H9 (cell line): ENCODE measurements at regions not wholly inside any gene's neighbourhood (a gene's known extent, or its start where the extent isn't known, plus 50 kb on each side); places are given as distances from the start of the nearest gene placed in this dataset.

Source experiments
- DNase-seq: peaks from one replicate; pipeline ENCODE4 v3.0.0-alpha.2; 2017
- H2AFZ ChIP-seq: one replicate; pipeline ENCODE4 v1.6.1; 2013; ENCODE audit warnings: mild to moderate bottlenecking, low read length, control low read depth, moderate library complexity
- H2AK5ac ChIP-seq: 2 replicates; pipeline ENCODE4 v1.6.1; 2013; ENCODE audit warnings: low read length, control low read depth, mixed read lengths; ENCODE audit not compliant: insufficient read length
- H2BK120ac ChIP-seq: one replicate; pipeline ENCODE4 v1.6.1; 2013; ENCODE audit warnings: low read depth, mild to moderate bottlenecking, low read length, control low read depth, inconsistent platforms; ENCODE audit not compliant: poor library complexity, severe bottlenecking
- H2BK12ac ChIP-seq: 2 replicates; pipeline ENCODE4 v1.6.1; 2013; ENCODE audit warnings: low read length, control low read depth, mixed read lengths, low read depth; ENCODE audit not compliant: insufficient read length
- H2BK15ac ChIP-seq: 2 replicates; pipeline ENCODE4 v1.6.1; 2013; ENCODE audit warnings: low read depth, low read length, control low read depth
- H2BK20ac ChIP-seq: one replicate; pipeline ENCODE4 v1.6.1; 2013; ENCODE audit warnings: low read depth, mild to moderate bottlenecking, low read length, control low read depth, inconsistent platforms; ENCODE audit not compliant: poor library complexity, severe bottlenecking
- H2BK5ac ChIP-seq: 2 replicates; pipeline ENCODE4 v1.6.1; 2013; ENCODE audit warnings: low read length, control low read depth, mixed read lengths; ENCODE audit not compliant: insufficient read length
- H3K14ac ChIP-seq: 2 replicates; pipeline ENCODE4 v1.6.1; 2013; ENCODE audit warnings: low read length, control low read depth; ENCODE audit not compliant: insufficient read depth
- H3K18ac ChIP-seq: 2 replicates; pipeline ENCODE4 v1.6.1; 2013; ENCODE audit warnings: low read depth, mild to moderate bottlenecking, mixed read lengths, low read length, control low read depth; ENCODE audit not compliant: insufficient read length
- H3K23ac ChIP-seq: 2 replicates; pipeline ENCODE4 v1.6.1; 2013; ENCODE audit warnings: low read length, control low read depth, mixed read lengths, low read depth; ENCODE audit not compliant: insufficient read length
- H3K23me2 ChIP-seq: 2 replicates; pipeline ENCODE4 v1.6.1; 2013; ENCODE audit warnings: low read depth, mild to moderate bottlenecking, mixed read lengths, low read length, control low read depth; ENCODE audit not compliant: insufficient read length, poor library complexity, severe bottlenecking
- H3K27ac ChIP-seq: 2 replicates; pipeline ENCODE4 v1.5.1; 2013; ENCODE audit warnings: low read length, control low read depth, mixed read lengths, low read depth; ENCODE audit not compliant: insufficient read length
- H3K27me3 ChIP-seq: 2 replicates; pipeline ENCODE4 v1.6.1; 2013; ENCODE audit warnings: low read length, control low read depth, inconsistent platforms; ENCODE audit not compliant: insufficient read depth
- H3K4ac ChIP-seq: 2 replicates; pipeline ENCODE4 v1.6.1; 2013; ENCODE audit warnings: low read depth, mild to moderate bottlenecking, control low read depth, inconsistent platforms, low read length, moderate library complexity
- H3K4me1 ChIP-seq: 2 replicates; pipeline ENCODE4 v1.6.1; 2013; ENCODE audit warnings: low read length, control low read depth, inconsistent platforms; ENCODE audit not compliant: insufficient read depth
- H3K4me2 ChIP-seq: 2 replicates; pipeline ENCODE4 v1.6.1; 2013; ENCODE audit warnings: low read length, control low read depth, mixed read lengths; ENCODE audit not compliant: insufficient read length, insufficient read depth
- H3K56ac ChIP-seq: 2 replicates; pipeline ENCODE4 v1.6.1; 2013; ENCODE audit warnings: low read depth, mild to moderate bottlenecking, mixed read lengths, low read length, control low read depth; ENCODE audit not compliant: insufficient read length
- H3K79me1 ChIP-seq: 2 replicates; pipeline ENCODE4 v1.6.1; 2013; ENCODE audit warnings: low read depth, mild to moderate bottlenecking, moderate library complexity, low read length, control low read depth, inconsistent platforms; ENCODE audit not compliant: insufficient read depth, poor library complexity, severe bottlenecking
- H3K79me2 ChIP-seq: 2 replicates; pipeline ENCODE4 v1.6.1; 2013; ENCODE audit warnings: low read length, control low read depth, inconsistent platforms; ENCODE audit not compliant: insufficient read depth
- H3K9ac ChIP-seq: 2 replicates; pipeline ENCODE4 v1.6.1; 2013; ENCODE audit warnings: low read length, control low read depth, mixed read lengths; ENCODE audit not compliant: insufficient read length; ENCODE audit errors: extremely low read depth
- H3K9me3 ChIP-seq: one replicate; pipeline ENCODE4 v1.6.1; 2013; ENCODE audit warnings: low read depth, low read length, inconsistent platforms; ENCODE audit not compliant: control insufficient read depth
- H3T11ph ChIP-seq: one replicate; pipeline ENCODE4 v1.6.1; 2013; ENCODE audit warnings: mild to moderate bottlenecking, low read length, control low read depth, inconsistent platforms
- H4K20me1 ChIP-seq: one replicate; pipeline ENCODE4 v1.6.1; 2013; ENCODE audit not compliant: control insufficient read depth, insufficient read length, insufficient read depth
- H4K5ac ChIP-seq: 2 replicates; pipeline ENCODE4 v1.6.1; 2013; ENCODE audit warnings: low read depth, mild to moderate bottlenecking, mixed read lengths, low read length, control low read depth; ENCODE audit not compliant: insufficient read length
- H4K8ac ChIP-seq: replicated peaks from 2 replicates; pipeline ENCODE4 v1.6.1; 2013; ENCODE audit warnings: low read length, control low read depth, mixed read lengths, low read depth; ENCODE audit not compliant: insufficient read length
- H4K91ac ChIP-seq: 2 replicates; pipeline ENCODE4 v1.6.1; 2013; ENCODE audit warnings: low read depth, mild to moderate bottlenecking, moderate library complexity, mixed read lengths, low read length, control low read depth; ENCODE audit not compliant: insufficient read length
- H3K27ac Mint-ChIP-seq, 3 experiments: 2 replicates in 2 of 3; 3 replicates in 1 of 3; pipeline ENCODE4 v1.8.0; 2020 to 2021; ENCODE audit warnings: mixed read lengths in 3 of 3, mild to moderate bottlenecking in 1 of 3, moderate library complexity in 1 of 3
- H3K27me3 Mint-ChIP-seq: 2 replicates; pipeline ENCODE4 v1.8.0; 2021; ENCODE audit warnings: low read depth, mild to moderate bottlenecking, moderate library complexity, mixed read lengths
- H3K36me3 Mint-ChIP-seq, 3 experiments: 2 replicates in 2 of 3; 3 replicates in 1 of 3; pipeline ENCODE4 v1.8.0; 2020 to 2021; ENCODE audit warnings: low read depth in 3 of 3, mixed read lengths in 3 of 3; ENCODE audit not compliant: insufficient read depth in 1 of 3
- H3K4me1 Mint-ChIP-seq, 2 experiments: 2 replicates each; pipeline ENCODE4 v1.8.0; 2020; ENCODE audit warnings: mixed read lengths in 2 of 2
- H3K4me3 Mint-ChIP-seq, 2 experiments: 2 replicates in 1 of 2; 3 replicates in 1 of 2; pipeline ENCODE4 v1.8.0; 2020 to 2021; ENCODE audit warnings: mild to moderate bottlenecking in 2 of 2, mixed read lengths in 2 of 2, moderate library complexity in 1 of 2
- H3K9me3 Mint-ChIP-seq, 2 experiments: 2 replicates in 1 of 2; 3 replicates in 1 of 2; pipeline ENCODE4 v1.8.0; 2020; ENCODE audit warnings: mild to moderate bottlenecking in 2 of 2, mixed read lengths in 2 of 2, moderate library complexity in 1 of 2
- CTCF ChIP-seq: fragments of 200-600 bp; sonication (generic); conservative IDR thresholded peaks from 3 replicates; pipeline ENCODE4 v1.8.0; 2021; ENCODE audit warnings: antibody characterized with exemption, mild to moderate bottlenecking
- WGBS: extraction: QIAGEN DNeasy Blood & Tissue Kit; methylation state at CpG from one replicate; pipeline ENCODE4 v1.1.7; 2013; ENCODE audit warnings: missing lambda C conversion rate, low lambda C conversion rate, mixed read lengths; ENCODE audit not compliant: insufficient read length; ENCODE audit errors: extremely low coverage; 5-methylcytosine and 5-hydroxymethylcytosine counted together

GRCh38 chr7:25762511-25763462 is 389.2 kb upstream of the NFE2L3 start:
- no peak overlapping the region for H3K27ac Mint-ChIP-seq

More at GRCh38 chr7:25762511-25763462, 389.2 kb upstream of the NFE2L3 start:
- Mint-ChIP-seq H3K4me3 (no peak overlapping the region), H3K4me1 (peaks cover 17 to 19% of the 10 kb centered on the region in 2 experiments), H3K27me3 (no peaks in the 10 kb centered on the region; the same call in none of the 2 replicates), H3K36me3 (peaks cover 0 to 4% (median 3%) of the 10 kb centered on the region in 3 experiments; a peak in 3 of 7 replicates), H3K9me3 (peaks cover 0 to 1% of the 10 kb centered on the region in 2 experiments; a peak in 2 of 5 replicates)
- Histone ChIP-seq H3K27ac (no peak overlapping the region), H3K14ac (no peak overlapping the region), H3K23ac (no peak overlapping the region), H2BK20ac (no peak overlapping the region), H3K4me1 (no peaks in the 10 kb centered on the region; the same call in 1 of the 2 replicates), H3K18ac (no peak overlapping the region), H3K9ac (no peak overlapping the region), H2BK120ac (no peak overlapping the region), H3K27me3 (no peaks in the 10 kb centered on the region), H3K9me3 (no peaks in the 10 kb centered on the region), H3K4me2 (no peak overlapping the region), H3K79me2 (no peaks in the 10 kb centered on the region), H2BK5ac (no peak overlapping the region), H4K20me1 (no peaks in the 10 kb centered on the region), H4K91ac (no peak overlapping the region), H3T11ph (no peak overlapping the region), H3K56ac (no peak overlapping the region), H4K5ac (no peak overlapping the region), H2AK5ac (no peak overlapping the region), H2BK12ac (no peak overlapping the region), H4K8ac (no peak overlapping the region), H3K79me1 (no peaks in the 10 kb centered on the region), H3K23me2 (no peaks in the 10 kb centered on the region), H3K4ac (no peak overlapping the region), H2BK15ac (no peak overlapping the region), H2AFZ (no peak overlapping the region)
- DNase-seq = no peak
- TF ChIP-seq CTCF = no peak
- WGBS = no CpG with 5 or more reads among the region's 12 CpGs
